HG03575 (cell line): ENCODE measurements at regions not wholly inside any gene's neighbourhood (a gene's known extent, or its start where the extent isn't known, plus 50 kb on each side); places are given as distances from the start of the nearest gene placed in this dataset.

Source experiments
- ATAC-seq: cut with Tn5 transposase; IDR thresholded peaks from one replicate; pipeline ENCODE4 v1.9.1; 2021; ENCODE audit not compliant: unreplicated experiment, insufficient number of reproducible peaks, low FRiP score; ENCODE audit errors: extremely low read depth

- ATAC-seq: no peak
Measured at GRCh38 chr13:30843548-30843947, 62.5 kb upstream of the MEDAG start.

GRCh38 chr13:30844548-30845296, 61.3 kb upstream of the MEDAG start:
- ATAC-seq: no peak

GRCh38 chr13:30845297-30846214, 60.5 kb upstream of the MEDAG start:
- no peak for ATAC-seq

- ATAC-seq: no peak
Measured at GRCh38 chr13:30846311-30846710, 59.8 kb upstream of the MEDAG start.

GRCh38 chr13:30846866-30847265, 59.2 kb upstream of the MEDAG start:
- ATAC-seq: no peak

- ATAC-seq: no peak
Measured at GRCh38 chr13:30847650-30848307, 58.3 kb upstream of the MEDAG start.

- no peak for ATAC-seq
Measured at GRCh38 chr13:30848332-30849027, 57.6 kb upstream of the MEDAG start.

- no peak for ATAC-seq
Measured at GRCh38 chr13:30849611-30850010, 56.5 kb upstream of the MEDAG start.

GRCh38 chr13:30850204-30850866, 55.7 kb upstream of the MEDAG start:
- no peak for ATAC-seq

- ATAC-seq: no peak
Measured at GRCh38 chr13:30850867-30851211, 55.2 kb upstream of the MEDAG start.

GRCh38 chr13:30851697-30852096, 54.4 kb upstream of the MEDAG start:
- ATAC-seq: peak; percentile 59

GRCh38 chr13:30855569-30855968, 50.5 kb upstream of the MEDAG start:
- no peak for ATAC-seq

- ATAC-seq: no peak
Measured at GRCh38 chr13:30856005-30856790, 49.9 kb upstream of the MEDAG start.
